ENCODE measurements at regions not wholly inside any gene's neighbourhood (a gene's known extent, or its start where the extent isn't known, plus 50 kb on each side); places are given as distances from the start of the nearest gene placed in this dataset.

DNA sequence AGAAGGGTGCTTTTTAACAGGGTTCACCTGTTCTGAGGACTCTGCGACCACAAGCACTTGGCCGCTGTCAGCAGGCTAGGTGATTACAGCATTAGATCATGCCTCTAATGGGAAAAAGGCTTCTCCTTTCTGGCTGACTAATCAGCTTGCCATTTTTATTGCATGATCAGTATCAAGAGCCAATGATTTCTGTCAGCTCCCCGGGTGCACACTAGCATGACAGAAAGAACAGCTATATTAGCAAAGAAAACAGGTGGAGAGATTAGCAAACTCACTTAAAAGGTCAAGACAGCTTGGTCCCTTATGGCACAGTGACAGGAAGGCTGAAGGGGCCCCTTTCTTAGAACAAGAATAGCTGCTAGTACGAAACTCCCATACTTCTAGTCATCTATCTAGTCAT is 170.0 kb downstream of the SMIM20 start:
- H3K4me3 ChIP-seq (ENCODE audit: low read depth, low read length): no peak overlapping the region
- DNase-seq (ENCODE audit: low read depth): peak; percentile 87
- TF ChIP-seq, protein P1, sequence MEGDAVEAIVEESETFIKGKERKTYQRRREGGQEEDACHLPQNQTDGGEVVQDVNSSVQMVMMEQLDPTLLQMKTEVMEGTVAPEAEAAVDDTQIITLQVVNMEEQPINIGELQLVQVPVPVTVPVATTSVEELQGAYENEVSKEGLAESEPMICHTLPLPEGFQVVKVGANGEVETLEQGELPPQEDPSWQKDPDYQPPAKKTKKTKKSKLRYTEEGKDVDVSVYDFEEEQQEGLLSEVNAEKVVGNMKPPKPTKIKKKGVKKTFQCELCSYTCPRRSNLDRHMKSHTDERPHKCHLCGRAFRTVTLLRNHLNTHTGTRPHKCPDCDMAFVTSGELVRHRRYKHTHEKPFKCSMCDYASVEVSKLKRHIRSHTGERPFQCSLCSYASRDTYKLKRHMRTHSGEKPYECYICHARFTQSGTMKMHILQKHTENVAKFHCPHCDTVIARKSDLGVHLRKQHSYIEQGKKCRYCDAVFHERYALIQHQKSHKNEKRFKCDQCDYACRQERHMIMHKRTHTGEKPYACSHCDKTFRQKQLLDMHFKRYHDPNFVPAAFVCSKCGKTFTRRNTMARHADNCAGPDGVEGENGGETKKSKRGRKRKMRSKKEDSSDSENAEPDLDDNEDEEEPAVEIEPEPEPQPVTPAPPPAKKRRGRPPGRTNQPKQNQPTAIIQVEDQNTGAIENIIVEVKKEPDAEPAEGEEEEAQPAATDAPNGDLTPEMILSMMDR (IDR thresholded peaks at IDR 0.05; ENCODE audit: insufficient read depth, low read length): no peak

DNA sequence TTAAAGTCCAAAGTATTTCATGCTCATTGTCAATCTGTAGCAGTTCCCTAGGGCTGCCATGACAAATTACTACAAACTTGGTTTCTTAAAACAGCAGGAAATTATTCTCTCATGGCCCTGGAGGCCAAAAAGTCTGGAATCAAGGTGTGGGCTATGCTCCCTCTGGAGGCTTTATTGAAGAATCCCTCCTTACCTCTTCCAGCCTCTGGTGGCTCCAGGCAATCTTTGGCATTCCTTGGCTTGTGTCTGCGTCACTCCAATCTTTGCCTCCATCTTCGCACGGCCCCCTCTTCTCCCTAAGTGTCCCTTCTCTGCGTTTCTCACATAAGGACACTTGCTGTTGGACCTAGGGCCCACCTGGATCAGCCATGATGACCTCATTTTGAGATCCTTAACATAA is 170.4 kb downstream of the SMIM20 start:
- TF ChIP-seq, protein P1 (IDR thresholded peaks at IDR 0.05; ENCODE audit: insufficient read depth, low read length): peak; percentile 22
- H3K4me3 ChIP-seq (ENCODE audit: low read depth, low read length): no peak overlapping the region
- DNase-seq (ENCODE audit: low read depth): no peak

DNA sequence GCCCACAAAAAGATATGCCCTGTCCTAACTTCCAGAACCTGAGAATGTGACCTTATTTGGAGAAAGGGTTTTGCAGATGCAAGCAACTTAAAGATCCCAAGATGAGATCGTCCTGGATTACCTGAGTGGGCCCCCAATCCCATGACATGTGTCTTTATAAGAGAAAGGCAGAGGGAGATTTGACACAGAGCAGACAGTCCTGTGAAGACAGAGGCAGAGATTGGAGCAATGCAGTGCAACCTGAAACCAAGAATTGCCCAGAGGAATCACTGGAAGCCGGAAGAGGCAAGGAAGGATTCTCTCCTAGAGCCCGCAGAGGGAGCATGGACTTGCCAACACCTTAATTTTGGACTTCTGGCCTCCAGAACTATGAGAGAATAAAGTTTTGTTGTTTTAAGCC is 171.5 kb downstream of the SMIM20 start:
- DNase-seq (ENCODE audit: low read depth): no peak
- H3K4me3 ChIP-seq (ENCODE audit: low read depth, low read length): no peak overlapping the region

DNA sequence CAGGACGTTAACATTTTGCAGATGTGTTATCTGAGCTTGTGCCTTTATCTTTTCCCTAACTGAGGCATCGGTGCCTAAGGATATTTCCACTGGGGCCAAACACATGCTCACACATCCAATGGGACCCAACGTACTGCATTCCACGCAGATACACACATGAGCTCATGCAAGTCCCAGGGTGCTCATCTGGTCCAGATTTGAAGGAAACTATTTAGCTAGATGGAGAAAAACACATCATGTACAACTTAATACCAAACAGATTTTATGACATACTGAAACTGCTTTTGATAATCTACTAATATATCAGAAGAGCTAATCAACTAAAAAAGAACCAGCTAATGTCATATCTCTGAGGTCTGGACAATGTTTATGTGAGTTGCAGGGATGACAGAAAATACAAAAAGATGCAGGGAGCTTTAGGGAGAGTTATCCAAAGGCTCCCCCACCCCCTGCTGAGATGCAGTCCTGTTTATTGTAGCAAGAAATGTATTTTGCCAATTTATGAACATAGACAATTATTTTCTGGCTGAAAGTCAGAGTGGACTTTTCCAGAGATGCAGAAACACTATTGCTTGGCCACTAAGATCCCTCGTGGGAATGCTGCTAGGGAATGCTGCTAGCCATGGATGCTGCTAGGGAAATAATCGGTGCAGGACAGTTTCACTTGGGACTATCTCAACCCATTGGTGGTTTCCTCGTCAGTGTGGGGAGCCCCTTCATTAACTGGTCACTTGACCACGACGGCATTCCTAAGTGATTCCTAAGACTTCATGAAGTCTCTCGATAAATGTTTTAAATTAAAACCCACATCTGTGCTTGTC is 172.8 kb downstream of the SMIM20 start:
- peak; percentile 69 for DNase-seq (ENCODE audit: low read depth)
- H3K4me3 ChIP-seq (ENCODE audit: low read depth, low read length): no peak overlapping the region
- TF ChIP-seq, protein P1 (IDR thresholded peaks at IDR 0.05; ENCODE audit: insufficient read depth, low read length): no peak

More for the DNA sequence above, 171.5 kb downstream of the SMIM20 start:
- TF ChIP-seq, protein P1 (IDR thresholded peaks at IDR 0.05; ENCODE audit: insufficient read depth, low read length): no peak

DNA sequence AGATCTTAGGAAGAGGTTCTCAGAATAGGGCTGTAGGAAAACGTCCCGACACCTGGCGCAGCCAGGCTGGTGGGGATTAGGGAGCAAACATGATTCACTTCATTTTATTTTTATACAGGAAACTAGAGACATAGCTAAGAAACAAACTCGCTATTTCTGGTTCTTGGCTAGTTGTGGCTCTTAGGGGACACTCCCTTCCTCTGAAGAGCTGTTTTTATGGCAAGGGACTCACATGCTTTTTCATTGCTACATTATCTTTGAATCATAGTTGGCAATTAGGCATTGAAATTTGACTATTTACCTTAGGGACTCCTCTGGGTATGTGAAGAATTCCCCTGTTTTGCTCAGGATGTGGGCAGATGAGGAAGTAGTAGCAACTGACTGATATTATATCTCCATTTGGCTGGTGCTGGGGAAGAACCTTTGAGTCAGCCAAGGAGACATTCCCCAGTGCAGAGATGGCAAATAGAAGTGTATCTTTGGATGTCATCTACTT is 174.5 kb downstream of the SMIM20 start:
- TF ChIP-seq, protein P1 (IDR thresholded peaks at IDR 0.05; ENCODE audit: insufficient read depth, low read length): no peak
- DNase-seq (ENCODE audit: low read depth): peak; percentile 87

GRCh38 chr4:26093551-26093950 is 179.5 kb downstream of the SMIM20 start:
- TF ChIP-seq, protein P1 (IDR thresholded peaks at IDR 0.05; ENCODE audit: insufficient read depth, low read length): no peak
- DNase-seq (ENCODE audit: low read depth): no peak
- H3K4me3 ChIP-seq (ENCODE audit: low read depth, low read length): no peak overlapping the region

More for the DNA sequence above, 174.5 kb downstream of the SMIM20 start:
- H3K4me3 ChIP-seq (ENCODE audit: low read depth, low read length): no peak overlapping the region
